ENCODE measurements at regions not wholly inside any gene's neighbourhood (a gene's known extent, or its start where the extent isn't known, plus 50 kb on each side); places are given as distances from the start of the nearest gene placed in this dataset.

DNA sequence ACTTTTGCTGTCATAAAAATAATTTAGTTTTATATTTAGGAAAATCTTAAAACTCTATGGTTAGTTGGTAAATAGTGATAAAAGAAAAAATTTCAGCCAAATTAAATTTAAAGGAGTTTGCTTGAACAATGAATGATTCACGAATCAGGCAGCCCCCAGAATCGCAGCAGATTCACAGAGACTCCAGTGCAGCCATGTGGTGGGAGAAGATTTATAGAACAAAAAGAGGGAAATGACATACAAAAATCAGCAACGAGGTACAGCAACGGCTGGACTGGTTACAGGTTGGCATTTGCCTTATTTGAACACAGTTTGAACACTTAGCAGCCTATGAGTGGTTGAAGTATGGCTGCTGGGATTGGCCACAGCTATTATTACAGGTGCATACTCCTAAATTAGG lies 96.4 kb upstream of the MYCBP2 start:
- DNase-seq (ENCODE audit: low read depth) = no peak

DNA sequence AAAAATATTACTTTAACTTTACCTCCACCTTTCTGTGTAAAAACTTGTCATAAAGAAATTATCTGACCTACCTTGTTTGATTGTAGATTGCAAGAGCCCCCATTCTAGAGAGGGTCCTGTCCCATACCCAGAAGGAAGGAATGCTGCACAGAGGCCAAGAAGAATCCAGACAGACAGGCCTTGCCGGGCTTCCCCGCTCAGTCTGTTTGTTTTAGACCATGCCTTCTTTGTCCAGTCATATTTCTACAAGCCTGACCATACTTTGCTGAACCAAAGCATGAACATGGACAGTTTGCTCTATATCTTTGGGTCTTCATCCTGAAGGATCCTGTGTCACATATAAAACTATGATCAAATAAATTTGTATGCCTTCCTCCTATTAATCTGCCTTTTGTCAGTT lies 95.8 kb upstream of the MYCBP2 start:
- no peak for DNase-seq (ENCODE audit: low read depth)

DNA sequence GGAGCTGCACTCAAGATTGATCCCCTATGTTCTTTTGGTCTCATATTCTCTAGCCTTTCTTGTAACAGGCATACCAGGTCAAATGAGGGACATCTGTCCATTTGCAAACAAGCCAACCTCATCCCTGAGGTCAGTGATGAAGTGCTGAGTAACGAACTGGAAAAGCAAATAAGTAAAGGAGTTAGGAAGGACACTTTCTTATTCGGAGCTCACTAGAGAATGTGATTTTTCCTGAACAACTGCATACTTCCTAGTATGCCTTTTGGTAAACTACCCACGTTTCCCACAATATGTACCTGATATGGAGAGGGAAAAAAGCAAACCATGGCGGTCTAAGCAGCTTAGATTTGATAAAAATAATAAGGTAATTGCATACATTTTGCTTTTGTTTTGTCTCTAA lies 91.0 kb upstream of the MYCBP2 start:
- DNase-seq (ENCODE audit: low read depth) = no peak

DNA sequence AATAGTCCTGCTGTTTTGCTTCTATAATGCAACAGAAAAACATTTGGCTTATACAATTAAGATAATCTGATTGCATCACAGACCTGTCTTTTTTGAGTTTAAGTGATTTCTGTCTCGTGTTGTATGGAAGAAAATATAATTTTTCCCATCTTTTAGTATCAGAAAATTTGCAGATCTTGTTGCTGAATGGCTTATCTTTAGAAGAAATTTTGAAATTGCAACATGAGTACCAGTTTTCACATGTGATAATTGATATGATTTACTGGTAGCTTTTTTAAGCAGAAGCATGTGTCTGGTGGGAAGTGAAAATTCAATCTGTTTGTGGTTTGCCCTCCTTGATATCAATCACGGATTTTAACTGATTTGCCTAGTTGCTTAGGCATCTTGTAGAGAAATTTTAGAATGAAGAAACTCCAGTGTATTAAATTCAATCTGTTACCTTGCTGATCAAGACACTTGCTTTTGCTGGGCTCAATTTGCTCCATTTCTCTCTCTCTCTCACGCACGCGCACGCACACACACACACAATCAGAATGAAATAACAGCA lies 89.8 kb upstream of the MYCBP2 start:
- no peak for DNase-seq (ENCODE audit: low read depth)

- DNase-seq (ENCODE audit: low read depth) = no peak
Observed at GRCh38 chr13:77415253-77416071, 88.6 kb upstream of the MYCBP2 start.

GRCh38 chr13:77412860-77413259 lies 86.0 kb upstream of the MYCBP2 start:
- DNase-seq (ENCODE audit: low read depth) = no peak

GRCh38 chr13:77412116-77412635 lies 85.3 kb upstream of the MYCBP2 start:
- no peak for DNase-seq (ENCODE audit: low read depth)

DNA sequence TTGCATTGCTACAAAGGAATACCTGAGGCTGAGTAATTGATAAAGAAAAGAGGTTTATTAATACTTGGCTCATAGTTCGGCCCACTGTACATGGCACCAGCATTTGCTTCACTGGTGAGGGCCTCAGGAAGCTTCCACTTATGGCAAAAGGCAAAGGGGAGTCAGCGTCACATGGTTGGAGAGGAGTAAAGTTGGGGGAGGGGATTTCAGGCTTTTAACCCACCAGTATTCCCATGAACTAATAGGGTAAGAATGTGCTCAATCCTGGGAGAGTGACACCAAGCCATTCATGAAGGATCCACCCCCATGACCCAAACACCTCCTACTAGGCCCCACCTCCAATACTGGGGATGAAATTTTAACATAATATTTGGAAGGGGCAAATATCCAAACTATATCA lies 82.5 kb upstream of the MYCBP2 start:
- DNase-seq (ENCODE audit: low read depth) = no peak

DNA sequence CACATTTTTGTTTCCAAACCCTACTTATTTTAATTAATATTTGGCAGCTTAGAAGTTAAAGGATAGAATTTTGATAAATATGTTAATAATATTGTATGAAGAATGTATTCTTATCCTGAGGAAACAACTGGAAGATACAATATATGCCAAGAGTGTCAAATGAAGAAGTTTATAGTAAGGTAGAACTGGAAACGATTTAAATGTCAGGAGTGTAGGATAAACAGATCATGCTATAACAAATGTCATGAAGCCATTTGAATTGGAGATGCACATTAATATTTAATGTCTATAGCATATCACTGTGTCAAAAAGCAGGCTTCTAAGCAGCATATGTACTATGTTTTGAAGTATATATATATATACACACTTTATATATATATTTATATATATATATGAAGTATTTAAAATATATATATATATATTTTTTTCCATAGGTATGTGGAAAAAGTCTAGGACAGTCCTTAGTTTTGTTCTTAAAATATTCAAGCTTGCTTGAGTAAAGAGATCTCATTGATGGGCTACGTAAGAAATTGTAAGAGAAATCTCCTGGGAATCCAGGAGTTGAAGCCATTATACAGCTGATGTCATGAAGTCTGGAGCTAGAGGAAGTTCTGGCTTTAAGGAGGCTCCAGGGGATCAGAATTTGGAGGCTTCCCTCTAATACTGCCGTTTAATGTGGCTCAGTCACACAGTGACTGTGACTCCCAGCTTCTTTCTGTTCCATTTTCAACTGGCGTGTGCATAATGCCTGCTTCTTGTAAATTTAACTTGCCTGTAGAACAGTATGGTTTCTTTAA lies 79.9 kb upstream of the MYCBP2 start:
- DNase-seq (ENCODE audit: low read depth) = no peak

- DNase-seq (ENCODE audit: low read depth) = no peak
Observed at GRCh38 chr13:77398825-77399620, 72.1 kb upstream of the MYCBP2 start.

DNA sequence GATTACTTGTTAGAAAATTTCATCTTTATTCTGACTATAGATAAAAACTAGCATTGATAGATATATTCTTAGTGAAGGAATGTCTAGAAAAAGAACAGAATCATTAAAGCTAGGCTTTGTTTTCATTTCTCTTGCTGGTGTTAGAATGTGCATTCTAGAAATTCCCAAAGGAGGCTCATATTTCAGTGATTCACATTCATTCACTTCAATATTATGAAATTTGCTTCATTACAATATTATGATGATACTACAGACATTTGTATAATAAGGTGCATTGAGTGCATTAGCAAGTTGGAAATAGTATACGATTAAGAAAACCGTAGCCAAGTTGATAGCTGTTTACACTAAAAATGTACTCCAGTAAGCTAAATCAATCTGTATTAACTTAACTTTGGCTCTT lies 70.7 kb upstream of the MYCBP2 start:
- DNase-seq (ENCODE audit: low read depth) = no peak

- DNase-seq (ENCODE audit: low read depth) = no peak
Observed at GRCh38 chr13:77391475-77391874, 64.6 kb upstream of the MYCBP2 start.

GRCh38 chr13:77390391-77390790 lies 63.5 kb upstream of the MYCBP2 start:
- peak; percentile 24 for DNase-seq (ENCODE audit: low read depth)

GRCh38 chr13:77389625-77390000 lies 62.7 kb upstream of the MYCBP2 start:
- DNase-seq (ENCODE audit: low read depth) = no peak

GRCh38 chr13:77388944-77389624 lies 62.2 kb upstream of the MYCBP2 start:
- DNase-seq (ENCODE audit: low read depth) = no peak

DNA sequence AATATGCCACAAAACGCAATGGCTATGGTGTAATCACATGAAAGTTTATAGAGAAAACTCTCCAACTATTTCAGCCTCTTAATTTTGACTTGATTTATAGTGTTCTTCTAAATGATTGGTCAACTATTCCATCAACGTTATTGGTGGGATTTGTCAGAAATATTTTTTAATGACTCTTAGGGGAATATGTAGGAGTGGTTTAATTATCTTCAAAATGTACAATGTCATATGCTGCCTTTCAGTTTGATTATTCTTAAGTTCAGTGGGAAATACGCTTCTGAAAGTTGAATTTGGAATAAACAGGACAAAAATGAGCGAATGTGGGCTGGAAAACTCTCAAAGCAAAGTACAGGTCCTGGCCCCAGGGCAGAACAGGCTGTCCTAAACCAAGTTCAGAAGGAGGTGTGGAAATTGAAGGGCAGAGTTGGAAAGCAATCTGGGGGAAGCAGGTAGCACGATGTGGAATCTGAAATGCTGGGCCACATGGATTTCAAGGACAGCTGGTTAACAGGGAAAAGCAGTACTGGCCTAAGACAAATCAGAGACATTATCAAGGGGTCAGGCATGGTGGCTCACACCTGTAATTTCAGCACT lies 60.8 kb upstream of the MYCBP2 start:
- DNase-seq (ENCODE audit: low read depth) = no peak

DNA sequence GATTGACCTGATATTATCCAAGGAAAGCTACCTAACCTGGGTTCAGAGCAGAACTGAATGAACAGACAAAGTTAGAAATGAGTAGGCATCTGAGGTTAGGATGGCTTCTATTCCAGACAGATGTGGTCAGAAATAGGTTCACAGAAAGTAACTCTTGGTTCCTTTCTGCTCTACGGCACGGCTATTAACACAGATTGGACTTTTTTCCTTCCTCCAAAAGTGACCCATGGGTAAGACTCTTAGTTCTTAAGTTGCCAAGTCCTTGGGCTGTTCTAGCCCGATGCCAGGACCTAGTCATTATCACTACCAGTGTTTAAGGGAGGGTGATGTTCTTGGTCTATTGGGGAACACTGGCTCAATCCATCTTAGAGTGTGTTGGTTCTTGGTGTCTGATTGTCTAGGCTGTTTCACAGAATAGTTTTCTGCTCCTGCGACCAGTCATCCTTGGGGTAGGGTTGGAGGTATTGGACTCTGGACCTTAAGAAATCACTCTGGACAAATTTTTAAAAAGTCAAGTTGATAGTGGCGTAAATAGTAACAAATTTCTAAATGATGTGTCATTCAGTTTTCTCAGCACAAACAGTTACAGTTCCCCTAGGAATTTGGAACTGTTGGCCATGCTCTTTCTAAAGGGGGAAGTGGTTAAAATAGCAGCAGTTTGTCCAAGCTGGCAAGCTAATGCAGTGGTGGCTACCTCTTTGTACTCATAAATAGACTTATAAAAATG lies 60.1 kb upstream of the MYCBP2 start:
- DNase-seq (ENCODE audit: low read depth) = peak; percentile 80

DNA sequence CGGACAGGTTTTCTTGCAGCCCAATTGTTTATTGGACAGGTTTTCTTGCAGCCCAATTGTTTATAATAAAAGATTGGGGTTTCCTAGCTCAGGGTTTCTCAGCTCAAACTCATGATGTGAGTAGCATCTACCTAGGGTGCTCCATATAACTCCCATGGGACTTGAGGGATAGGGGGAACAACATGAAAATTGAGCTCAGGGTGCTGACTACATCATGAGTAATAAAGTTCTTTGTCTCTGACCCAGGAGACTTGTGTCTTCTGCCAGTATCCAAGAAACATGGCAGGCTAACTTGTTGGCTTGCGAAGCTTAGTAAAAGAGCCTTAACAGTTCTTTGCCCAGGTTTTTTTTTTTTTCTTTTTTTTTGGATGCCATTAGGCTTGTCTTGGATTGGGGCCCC lies 59.2 kb upstream of the MYCBP2 start:
- no peak for DNase-seq (ENCODE audit: low read depth)

DNA sequence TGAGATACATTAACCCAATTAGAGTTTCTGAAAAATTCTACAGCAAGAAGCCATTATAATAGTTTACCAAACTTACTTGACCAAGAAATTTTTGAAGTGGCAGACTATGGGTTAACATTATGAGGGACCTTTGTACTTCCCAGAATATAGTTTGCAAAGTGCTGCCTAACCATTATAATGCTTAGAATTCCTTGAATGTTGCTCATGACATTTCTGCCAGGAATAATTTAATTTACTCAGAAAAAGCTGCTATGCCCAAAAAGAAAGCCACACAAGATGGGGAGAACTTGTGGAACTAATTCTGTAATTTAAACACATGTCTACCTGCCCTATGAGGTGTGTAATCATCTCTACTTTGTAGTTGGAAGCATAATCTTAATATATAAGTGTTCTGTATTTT lies 58.1 kb upstream of the MYCBP2 start:
- no peak for DNase-seq (ENCODE audit: low read depth)

DNA sequence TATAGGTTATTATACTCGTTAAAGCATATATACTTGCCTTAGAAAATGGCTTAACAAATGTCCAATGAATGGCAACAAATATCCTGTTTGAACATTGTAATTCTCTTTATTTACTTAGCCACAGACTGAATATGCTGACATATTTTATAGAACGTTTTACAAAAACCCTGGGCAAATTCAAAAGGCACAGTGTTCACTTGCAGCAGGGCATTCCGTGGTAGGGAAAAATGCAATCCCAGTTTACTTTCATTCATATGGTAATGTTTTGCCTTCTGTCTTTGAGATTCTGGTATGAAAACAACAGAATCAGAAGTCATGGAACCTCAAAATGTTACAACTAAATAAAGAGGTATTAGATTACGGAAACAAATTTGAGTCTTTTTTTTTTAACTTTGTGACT lies 56.2 kb upstream of the MYCBP2 start:
- DNase-seq (ENCODE audit: low read depth) = no peak

- no peak for DNase-seq (ENCODE audit: low read depth)
Observed at GRCh38 chr13:77381059-77381458, 54.2 kb upstream of the MYCBP2 start.

Data from GM04504 (cell line).